Spinal cord (tissue), 9 donors: ENCODE measurements at regions not wholly inside any gene's neighbourhood (a gene's known extent, or its start where the extent isn't known, plus 50 kb on each side); places are given as distances from the start of the nearest gene placed in this dataset.

Experiments used
- DNase-seq, 6 donors: peaks; one replicate each; pipeline versions ENCODE4 v3.0.0 to v3.0.0-alpha.2; 2013 to 2015; ENCODE audit warnings: low spot score in 6 of 6, low read depth in 4 of 6
- H3K27ac ChIP-seq: one replicate; pipeline ENCODE4 v1.5.1; 2013; ENCODE audit warnings: low read depth, low read length, control low read depth
- H3K27me3 ChIP-seq: one replicate; pipeline ENCODE4 v1.6.1; 2013; ENCODE audit warnings: low read length; ENCODE audit not compliant: control insufficient read depth, insufficient read depth
- H3K36me3 ChIP-seq: one replicate; pipeline ENCODE4 v1.6.1; 2013; ENCODE audit warnings: low read length; ENCODE audit not compliant: control insufficient read depth, insufficient read depth
- H3K4me1 ChIP-seq: one replicate; pipeline ENCODE4 v1.6.1; 2013; ENCODE audit warnings: low read length; ENCODE audit not compliant: control insufficient read depth, insufficient read depth
- H3K4me3 ChIP-seq: one replicate; pipeline ENCODE4 v1.5.1; 2013; ENCODE audit warnings: low read depth, low read length, control low read depth
- H3K9me3 ChIP-seq: one replicate; pipeline ENCODE4 v1.6.1; 2013; ENCODE audit warnings: low read length; ENCODE audit not compliant: control insufficient read depth, insufficient read depth
- WGBS: methylation state at CpG from one replicate; pipeline ENCODE4 v1.1.5; 2013; ENCODE audit warnings: missing lambda C conversion rate; ENCODE audit not compliant: insufficient coverage; 5-methylcytosine and 5-hydroxymethylcytosine counted together
- donor health status: healthy.

- no peak overlapping the region for H3K27ac ChIP-seq
- no peaks in the 10 kb centered on the region for H3K9me3 ChIP-seq
- 88% methylated on average over 7 of the region's 7 CpGs for WGBS
- H3K4me3 ChIP-seq = no peak overlapping the region
- H3K36me3 ChIP-seq = no peaks in the 10 kb centered on the region
- H3K4me1 ChIP-seq = peaks cover 42% of the 10 kb centered on the region
- DNase-seq = no peak
- H3K27me3 ChIP-seq = peaks cover 12% of the 10 kb centered on the region
Measured at GRCh38 chr22:49663823-49664222, 163.8 kb downstream of the BRD1 start.

DNA sequence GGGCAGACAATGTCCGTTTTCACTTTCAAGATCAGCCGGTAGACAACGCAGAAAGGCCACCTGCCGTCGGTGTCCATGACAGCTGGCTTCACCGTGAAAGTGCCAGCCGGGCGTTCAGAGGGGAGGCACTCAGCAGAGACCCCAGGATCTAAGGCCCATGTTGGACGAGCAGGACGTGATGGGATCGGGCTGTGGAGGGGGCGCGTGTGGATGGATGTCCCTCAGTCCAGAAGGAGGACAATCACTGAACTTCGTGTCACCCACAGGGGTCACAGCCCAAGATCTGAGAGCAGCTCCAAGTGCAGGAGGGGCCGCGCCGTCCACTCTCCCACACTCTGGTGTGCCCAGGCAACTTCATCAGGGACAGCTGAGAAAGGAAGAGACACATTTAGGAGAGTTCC lies 164.4 kb downstream of the BRD1 start:
- 89% methylated on average over 17 of the region's 17 CpGs for WGBS
- Histone ChIP-seq H3K4me3 (no peak overlapping the region), H3K27ac (no peak overlapping the region), H3K27me3 (peaks cover 10% of the 10 kb centered on the region), H3K4me1 (peaks cover 46% of the 10 kb centered on the region), H3K9me3 (no peaks in the 10 kb centered on the region), H3K36me3 (no peaks in the 10 kb centered on the region)
- no peak for DNase-seq

DNA sequence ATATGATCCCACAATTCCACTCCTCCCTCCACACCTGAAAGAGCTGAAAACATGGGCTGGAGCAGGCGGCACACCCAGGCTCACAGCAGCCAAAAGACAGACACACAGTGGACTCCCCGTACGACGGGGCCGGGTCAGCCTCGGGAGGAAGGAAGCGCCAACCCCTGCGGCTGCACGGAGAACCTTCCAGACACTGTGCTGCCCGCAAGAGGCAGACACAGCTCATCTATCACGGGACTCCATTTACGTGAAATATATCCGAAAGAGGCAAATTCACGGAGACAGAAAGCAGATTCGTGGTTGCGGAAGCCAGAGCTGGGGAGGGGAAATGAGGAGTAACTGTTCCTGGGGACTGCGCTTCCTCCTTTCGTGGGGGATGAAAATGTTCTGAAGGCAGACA lies 165.0 kb downstream of the BRD1 start:
- 90% methylated on average over 18 of the region's 18 CpGs for WGBS
- no peak for DNase-seq
- Histone ChIP-seq H3K27me3 (peaks cover 10% of the 10 kb centered on the region), H3K4me1 (peaks cover 49% of the 10 kb centered on the region), H3K36me3 (no peaks in the 10 kb centered on the region), H3K27ac (no peak overlapping the region), H3K4me3 (no peak overlapping the region), H3K9me3 (no peaks in the 10 kb centered on the region)

DNA sequence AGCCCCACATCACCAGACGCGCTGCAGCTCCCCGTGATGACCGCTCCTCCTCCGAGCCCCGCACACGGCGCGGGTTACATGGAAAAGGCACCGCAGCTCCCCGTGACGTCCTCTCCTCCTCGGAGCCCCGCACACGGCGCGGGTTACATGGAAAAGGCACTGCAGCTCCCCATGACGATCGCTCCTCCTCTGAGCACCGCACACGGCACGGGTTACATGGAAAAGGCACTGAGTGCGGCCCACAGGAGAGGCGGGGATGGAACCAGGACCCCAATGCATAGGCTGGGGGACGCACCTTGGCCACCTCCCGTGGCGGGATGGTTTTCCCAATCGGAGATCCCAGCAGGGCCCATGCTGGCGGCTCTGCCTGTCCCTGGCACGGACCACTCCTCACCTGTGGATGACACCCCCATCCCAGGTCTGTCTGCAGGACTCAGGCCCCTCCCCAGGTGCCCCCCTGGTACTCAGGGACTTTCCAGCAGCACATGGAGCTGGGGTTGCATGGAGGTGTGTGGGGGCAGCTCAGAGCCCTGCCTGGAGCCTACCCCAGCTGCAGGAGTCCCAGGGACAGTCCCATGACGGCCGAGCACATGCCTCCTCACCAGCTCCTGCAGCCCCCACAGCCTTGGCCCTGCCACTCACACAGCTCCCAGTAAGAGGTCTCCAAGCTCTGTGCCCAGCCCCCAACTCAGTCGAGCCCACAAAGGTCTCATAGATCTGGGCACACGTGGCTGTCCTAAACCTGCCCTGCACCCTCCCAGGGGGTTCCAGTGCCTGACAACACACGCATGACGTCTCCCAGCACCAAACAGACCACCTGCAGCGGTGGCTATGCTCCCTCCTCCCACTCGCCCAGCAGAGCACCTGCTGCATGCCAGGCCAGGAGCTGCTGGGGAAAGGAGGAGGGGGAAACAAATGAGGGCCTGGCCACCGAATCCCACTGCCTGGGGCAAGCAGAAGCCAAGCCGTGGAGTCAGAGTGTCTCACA lies 166.6 kb downstream of the BRD1 start:
- Histone ChIP-seq H3K9me3 (no peaks in the 10 kb centered on the region), H3K27me3 (peaks cover 10% of the 10 kb centered on the region), H3K27ac (no peak overlapping the region), H3K36me3 (no peaks in the 10 kb centered on the region), H3K4me1 (peaks cover 51% of the 10 kb centered on the region), H3K4me3 (no peak overlapping the region)
- 80% methylated on average over 35 of the region's 40 CpGs for WGBS
- DNase-seq = no peak

DNA sequence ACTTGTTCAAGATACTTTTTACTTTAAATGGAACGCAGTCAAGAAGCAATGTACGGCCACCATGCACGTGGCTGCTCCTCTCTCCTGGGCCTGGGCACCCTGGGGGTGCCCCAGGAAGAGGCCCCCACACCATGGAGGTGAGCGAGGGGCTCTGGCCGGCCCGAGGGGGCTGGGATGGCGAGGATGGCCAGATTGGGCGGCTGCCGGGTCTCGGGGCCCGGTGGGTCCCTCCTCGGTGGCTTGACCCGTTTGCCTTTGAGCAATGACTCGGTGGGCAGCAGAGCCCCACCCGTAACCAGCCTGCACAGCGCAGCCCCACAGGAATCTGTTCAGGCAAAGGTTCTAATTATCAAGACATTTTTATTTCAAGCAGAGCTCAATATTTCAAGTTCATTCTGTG lies 167.4 kb downstream of the BRD1 start:
- Histone ChIP-seq H3K4me3 (no peak overlapping the region), H3K9me3 (no peaks in the 10 kb centered on the region), H3K27me3 (peaks cover 10% of the 10 kb centered on the region), H3K27ac (no peak overlapping the region), H3K4me1 (peaks cover 51% of the 10 kb centered on the region), H3K36me3 (no peaks in the 10 kb centered on the region)
- 85% methylated on average over 16 of the region's 16 CpGs for WGBS
- DNase-seq = no peak

- H3K27ac ChIP-seq = no peak overlapping the region
- H3K4me3 ChIP-seq = no peak overlapping the region
- H3K4me1 ChIP-seq = peaks cover 49% of the 10 kb centered on the region
- H3K9me3 ChIP-seq = no peaks in the 10 kb centered on the region
- DNase-seq = no peak
- no peaks in the 10 kb centered on the region for H3K36me3 ChIP-seq
- peaks cover 8% of the 10 kb centered on the region for H3K27me3 ChIP-seq
- WGBS = 90% methylated on average over 18 of the region's 19 CpGs
Measured at GRCh38 chr22:49659924-49660315, 167.8 kb downstream of the BRD1 start.

DNA sequence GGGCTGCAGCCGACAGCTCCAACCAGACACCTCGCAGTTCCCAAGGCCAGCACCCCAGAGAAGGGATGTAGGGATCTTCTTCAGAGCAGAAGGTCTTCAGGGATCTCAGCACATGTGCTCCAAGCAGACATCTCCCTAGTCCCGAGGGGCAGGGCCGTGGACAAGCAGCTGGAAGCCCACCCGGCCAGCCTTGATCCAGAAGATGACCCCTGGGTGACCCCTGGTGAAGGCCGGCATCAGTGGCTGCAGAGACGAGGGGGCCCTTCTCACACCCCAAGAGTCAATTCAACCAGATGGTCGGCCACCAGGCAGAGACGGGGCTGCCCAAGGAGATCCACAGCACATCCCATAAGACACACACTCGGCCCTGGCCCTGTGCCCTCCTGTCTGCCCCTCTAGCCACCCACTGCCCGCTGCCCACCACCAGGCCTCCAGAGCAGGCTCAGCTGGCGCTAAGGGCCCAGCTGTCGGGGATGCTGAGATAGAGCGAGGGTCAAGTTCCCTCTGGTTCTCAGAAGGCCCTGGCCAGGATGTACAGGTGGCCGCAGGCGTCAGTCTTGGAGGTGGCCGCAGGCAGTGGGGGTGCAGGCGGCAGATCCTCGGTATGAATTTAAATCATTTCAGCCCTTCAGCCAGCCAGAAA lies 168.3 kb downstream of the BRD1 start:
- H3K9me3 ChIP-seq = no peaks in the 10 kb centered on the region
- 70% methylated on average over 17 of the region's 19 CpGs for WGBS
- peaks cover 4% of the 10 kb centered on the region for H3K27me3 ChIP-seq
- no peak overlapping the region for H3K4me3 ChIP-seq
- no peak overlapping the region for H3K27ac ChIP-seq
- DNase-seq = no peak
- no peaks in the 10 kb centered on the region for H3K36me3 ChIP-seq
- peaks cover 43% of the 10 kb centered on the region for H3K4me1 ChIP-seq

- WGBS = 42% methylated on average over 2 of the region's 9 CpGs
Measured at GRCh38 chr22:49658902-49659280, 168.8 kb downstream of the BRD1 start.

DNA sequence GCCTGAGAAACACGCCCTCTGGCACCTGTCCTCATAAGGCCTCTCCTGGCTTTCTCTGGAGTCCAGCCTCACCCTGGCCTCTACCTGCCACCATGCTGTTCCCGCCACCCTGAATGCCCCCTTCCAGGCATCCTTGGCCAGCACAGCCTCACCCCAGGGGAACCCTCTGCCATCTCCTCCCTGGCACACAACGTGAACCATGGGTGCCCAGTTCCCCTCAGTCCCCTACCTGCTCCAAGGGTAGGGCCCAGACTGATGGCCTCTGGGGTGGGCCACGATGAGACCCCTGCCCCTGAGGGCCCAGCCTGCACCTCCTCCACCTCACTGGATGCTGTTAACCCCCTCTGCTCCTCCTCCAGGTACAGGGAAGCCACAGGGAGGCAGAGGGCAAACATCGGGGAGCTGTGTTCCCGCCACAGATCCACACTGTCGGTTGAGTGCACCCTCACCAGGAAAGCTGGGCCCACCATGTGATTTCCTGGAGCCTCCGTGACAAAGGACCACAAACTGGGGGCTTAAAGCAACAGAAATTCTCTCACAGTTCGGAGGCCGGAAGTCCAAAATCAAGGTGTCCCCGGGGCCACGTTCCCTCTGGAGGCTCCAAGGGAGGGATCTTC lies 169.6 kb downstream of the BRD1 start:
- Histone ChIP-seq H3K4me3 (no peak overlapping the region), H3K27ac (peak overlapping the region; percentile 33), H3K9me3 (no peaks in the 10 kb centered on the region), H3K4me1 (peaks cover 37% of the 10 kb centered on the region), H3K36me3 (no peaks in the 10 kb centered on the region), H3K27me3 (no peaks in the 10 kb centered on the region)
- no peak for DNase-seq
- WGBS = 83% methylated on average over 12 of the region's 12 CpGs

More at GRCh38 chr22:49658902-49659280, 168.8 kb downstream of the BRD1 start:
- H3K27ac ChIP-seq = no peak overlapping the region
- peaks cover 38% of the 10 kb centered on the region for H3K4me1 ChIP-seq
- no peaks in the 10 kb centered on the region for H3K9me3 ChIP-seq
- H3K4me3 ChIP-seq = no peak overlapping the region
- no peaks in the 10 kb centered on the region for H3K36me3 ChIP-seq
- H3K27me3 ChIP-seq = peaks cover 2% of the 10 kb centered on the region
- peak in 3 of 6 donors; percentile 9 to 94 (median 29) for DNase-seq
